ENCODE measurements at regions not wholly inside any gene's neighbourhood (a gene's known extent, or its start where the extent isn't known, plus 50 kb on each side); places are given as distances from the start of the nearest gene placed in this dataset.

GRCh38 chr2:226183033-226183432, 616.6 kb downstream of the IRS1 start:
- no peak overlapping the region for H3K27ac ChIP-seq (ENCODE audit: low read length)
- no TSS peak for BruUV-seq (replicated peaks)

GRCh38 chr2:226181909-226182308, 617.7 kb downstream of the IRS1 start:
- POLR2A ChIA-PET: no interaction called here
- intact Hi-C loops (cut with micrococcal nuclease; ENCODE audit: unreplicated experiment) (no loop called here), in situ Hi-C loops (cut with HindIII; ENCODE audit: low pct_unique_long_range_greater_than_20kb, low sequenced_read_pairs) (no loop called here)
- BruUV-seq (replicated peaks): no TSS peak
- no peak for ATAC-seq
- Histone ChIP-seq H3K4me1 (ENCODE audit: control insufficient read depth, insufficient read depth, low read length) (no peaks in the 10 kb centered on the region), H3K27me3 (ENCODE audit: control insufficient read depth, insufficient read depth, low read length) (no peaks in the 10 kb centered on the region), H3K9me3 (ENCODE audit: control insufficient read depth, insufficient read depth, low read depth, low read length) (peaks cover 22% of the 10 kb centered on the region; the same call in 1 of the 2 replicates), H3K36me3 (ENCODE audit: control insufficient read depth, insufficient read depth, low read length) (no peaks in the 10 kb centered on the region), H3K4me3 (ENCODE audit: low read depth in 2 of 2, low read length in 2 of 2) (no peak overlapping the region), H3K27ac (ENCODE audit: low read length) (no peak overlapping the region)
- no peak for DNase-seq (ENCODE audit: low read depth, low spot score)
- no peak for TF ChIP-seq SIN3A (IDR thresholded peaks at IDR 0.05; ENCODE audit: borderline replicate concordance, insufficient read depth, low read depth, low read length)
- no peak for TF ChIP-seq REST (IDR thresholded peaks at IDR 0.05; ENCODE audit: insufficient read depth in 1 of 2, low read depth in 2 of 2, low read length in 1 of 2)
- TF ChIP-seq POLR2AphosphoS5 (IDR thresholded peaks at IDR 0.05; ENCODE audit: low read depth, low read length): no peak
- no peak for TF ChIP-seq CTCF (IDR thresholded peaks at IDR 0.05)
- TF ChIP-seq TCF7L2 (IDR thresholded peaks at IDR 0.05; ENCODE audit: low read depth, low read length): no peak
- CTCF ChIA-PET: no interaction called here

More at GRCh38 chr2:226183033-226183432, 616.6 kb downstream of the IRS1 start:
- intact Hi-C loops (cut with micrococcal nuclease; ENCODE audit: unreplicated experiment) (no loop called here), in situ Hi-C loops (cut with HindIII; ENCODE audit: low pct_unique_long_range_greater_than_20kb, low sequenced_read_pairs) (no loop called here)
- Histone ChIP-seq H3K27me3 (ENCODE audit: control insufficient read depth, insufficient read depth, low read length) (no peaks in the 10 kb centered on the region), H3K9me3 (ENCODE audit: control insufficient read depth, insufficient read depth, low read depth, low read length) (peaks cover 12% of the 10 kb centered on the region; the same call in 1 of the 2 replicates), H3K4me3 (ENCODE audit: low read depth in 2 of 2, low read length in 2 of 2) (no peak overlapping the region), H3K36me3 (ENCODE audit: control insufficient read depth, insufficient read depth, low read length) (no peaks in the 10 kb centered on the region), H3K4me1 (ENCODE audit: control insufficient read depth, insufficient read depth, low read length) (no peaks in the 10 kb centered on the region)
- no peak for TF ChIP-seq REST (IDR thresholded peaks at IDR 0.05; ENCODE audit: insufficient read depth in 1 of 2, low read depth in 2 of 2, low read length in 1 of 2)
- TF ChIP-seq CTCF (IDR thresholded peaks at IDR 0.05): no peak
- TF ChIP-seq TCF7L2 (IDR thresholded peaks at IDR 0.05; ENCODE audit: low read depth, low read length): no peak
- TF ChIP-seq POLR2AphosphoS5 (IDR thresholded peaks at IDR 0.05; ENCODE audit: low read depth, low read length): no peak
- no peak for TF ChIP-seq SIN3A (IDR thresholded peaks at IDR 0.05; ENCODE audit: borderline replicate concordance, insufficient read depth, low read depth, low read length)
- ATAC-seq (no peak), DNase-seq (ENCODE audit: low read depth, low spot score) (no peak)
- ChIA-PET CTCF (no interaction called here), POLR2A (no interaction called here)

All from Panc1 (cell line).